Liver (tissue), 8 donors: ENCODE measurements at regions not wholly inside any gene's neighbourhood (a gene's known extent, or its start where the extent isn't known, plus 50 kb on each side); places are given as distances from the start of the nearest gene placed in this dataset.

Experiments used
- DNase-seq: peaks from one replicate; pipeline ENCODE4 v3.0.0-alpha.2; 2017; ENCODE audit warnings: low spot score
- H3K27ac ChIP-seq, 2 donors: one replicate each; pipeline ENCODE4 v1.7.0; 2013; ENCODE audit warnings: inconsistent platforms in 2 of 2, low read length in 2 of 2, control low read depth in 1 of 2, low read depth in 1 of 2, mild to moderate bottlenecking in 1 of 2
- H3K27me3 ChIP-seq, 4 donors: one replicate each; pipeline versions ENCODE4 v1.6.1 to v1.7.0; 2013; ENCODE audit warnings: low read length in 3 of 4, inconsistent platforms in 1 of 4, mild to moderate bottlenecking in 1 of 4, moderate library complexity in 1 of 4; ENCODE audit not compliant: control insufficient read depth in 4 of 4, insufficient read depth in 4 of 4
- H3K36me3 ChIP-seq, 4 donors: one replicate each; pipeline versions ENCODE4 v1.6.1 to v1.7.0; 2013; ENCODE audit warnings: low read length in 3 of 4, mild to moderate bottlenecking in 3 of 4, low read depth in 1 of 4, moderate library complexity in 1 of 4; ENCODE audit not compliant: control insufficient read depth in 4 of 4, insufficient read depth in 3 of 4
- H3K4me1 ChIP-seq, 4 donors: one replicate each; pipeline versions ENCODE4 v1.6.1 to v1.7.0; 2013; ENCODE audit warnings: low read length in 3 of 4, mild to moderate bottlenecking in 3 of 4, moderate library complexity in 1 of 4; ENCODE audit not compliant: control insufficient read depth in 4 of 4, insufficient read depth in 4 of 4
- H3K4me3 ChIP-seq, 3 donors: one replicate each; pipeline versions ENCODE4 v1.6.1 to v1.7.0; 2013; ENCODE audit warnings: low read length in 3 of 3, control low read depth in 1 of 3, low read depth in 1 of 3, mild to moderate bottlenecking in 1 of 3
- H3K9ac ChIP-seq, 2 donors: one replicate each; pipeline ENCODE4 v1.7.0; 2013; ENCODE audit warnings: low read length in 2 of 2, mild to moderate bottlenecking in 2 of 2, moderate library complexity in 2 of 2, control low read depth in 1 of 2, low read depth in 1 of 2
- H3K9me3 ChIP-seq, 4 donors: one replicate each; pipeline versions ENCODE4 v1.6.1 to v1.7.0; 2013; ENCODE audit warnings: low read length in 3 of 4; ENCODE audit not compliant: control insufficient read depth in 4 of 4
- EGR1 ChIP-seq, 2 donors: IDR thresholded peaks; 2 replicates each; pipeline ENCODE4 v1.6.1; 2016 to 2018; ENCODE audit warnings: antibody characterized with exemption in 2 of 2, low read depth in 2 of 2
- FOXA2 ChIP-seq: IDR thresholded peaks from 2 replicates; pipeline ENCODE4 v1.6.1; 2016; ENCODE audit warnings: antibody characterized with exemption
- GABPA ChIP-seq, 2 donors: IDR thresholded peaks in 1 of 2; conservative IDR thresholded peaks in 1 of 2; 2 replicates each; pipeline ENCODE4 v1.6.1; 2016; ENCODE audit warnings: antibody characterized with exemption in 2 of 2, mild to moderate bottlenecking in 1 of 2, moderate library complexity in 1 of 2
- HNF4A ChIP-seq, 2 donors: conservative IDR thresholded peaks; 2 replicates each; pipeline ENCODE4 v1.6.1; 2016; ENCODE audit warnings: antibody characterized with exemption in 2 of 2, mild to moderate bottlenecking in 2 of 2
- HNF4G ChIP-seq: IDR thresholded peaks from 2 replicates; pipeline ENCODE4 v1.6.1; 2016; ENCODE audit warnings: antibody characterized with exemption
- JUND ChIP-seq, 2 donors: IDR thresholded peaks; 2 replicates each; pipeline ENCODE4 v1.6.1; 2016; ENCODE audit warnings: antibody characterized with exemption in 2 of 2
- NR2F2 ChIP-seq: IDR thresholded peaks from 2 replicates; pipeline ENCODE4 v1.6.1; 2016; ENCODE audit warnings: antibody characterized with exemption
- RAD21 ChIP-seq, 2 donors: IDR thresholded peaks; 2 replicates each; pipeline ENCODE4 v1.6.1; 2016; ENCODE audit warnings: antibody characterized with exemption in 2 of 2, mild to moderate bottlenecking in 2 of 2
- RXRA ChIP-seq, 2 donors: IDR thresholded peaks; 2 replicates each; pipeline ENCODE4 v1.6.1; 2017 to 2018; ENCODE audit warnings: antibody characterized with exemption in 2 of 2, mild to moderate bottlenecking in 1 of 2
- SP1 ChIP-seq: IDR thresholded peaks from 2 replicates; pipeline ENCODE4 v1.6.1; 2018; ENCODE audit warnings: antibody characterized with exemption, mild to moderate bottlenecking
- TAF1 ChIP-seq: conservative IDR thresholded peaks from 2 replicates; pipeline ENCODE4 v1.6.1; 2016; ENCODE audit warnings: antibody characterized with exemption, mild to moderate bottlenecking
- YY1 ChIP-seq: IDR thresholded peaks from 2 replicates; pipeline ENCODE4 v1.6.1; 2016; ENCODE audit warnings: antibody characterized with exemption, mild to moderate bottlenecking
- WGBS: extraction: QIAGEN DNeasy Blood & Tissue Kit; methylation state at CpG from one replicate; pipeline ENCODE4 v1.1.7; 2013; 5-methylcytosine and 5-hydroxymethylcytosine counted together
- TF ChIP-seq, protein P1 (sequence below): IDR thresholded peaks from 2 replicates; pipeline ENCODE4 v1.6.1; 2016; ENCODE audit warnings: antibody characterized with exemption
- TF ChIP-seq, protein P2 (sequence below): IDR thresholded peaks from 2 replicates; pipeline ENCODE4 v1.6.1; 2016; ENCODE audit warnings: antibody characterized with exemption
- TF ChIP-seq, protein P3 (sequence below): fragments of 150-350 bp; IDR thresholded peaks from 2 replicates; pipeline ENCODE4 v1.5.1; 2017; ENCODE audit warnings: improper control_type of control experiment, low read depth, low read length; ENCODE audit not compliant: missing input control
- TF ChIP-seq, protein P4 (sequence below): IDR thresholded peaks from 2 replicates; pipeline ENCODE4 v1.6.1; 2016; ENCODE audit warnings: antibody characterized with exemption, mild to moderate bottlenecking
- donor health status: healthy.
- donor health status: healthy.
- donor health status: healthy.
- donor health status: healthy.
- donor health status: healthy.

DNA sequence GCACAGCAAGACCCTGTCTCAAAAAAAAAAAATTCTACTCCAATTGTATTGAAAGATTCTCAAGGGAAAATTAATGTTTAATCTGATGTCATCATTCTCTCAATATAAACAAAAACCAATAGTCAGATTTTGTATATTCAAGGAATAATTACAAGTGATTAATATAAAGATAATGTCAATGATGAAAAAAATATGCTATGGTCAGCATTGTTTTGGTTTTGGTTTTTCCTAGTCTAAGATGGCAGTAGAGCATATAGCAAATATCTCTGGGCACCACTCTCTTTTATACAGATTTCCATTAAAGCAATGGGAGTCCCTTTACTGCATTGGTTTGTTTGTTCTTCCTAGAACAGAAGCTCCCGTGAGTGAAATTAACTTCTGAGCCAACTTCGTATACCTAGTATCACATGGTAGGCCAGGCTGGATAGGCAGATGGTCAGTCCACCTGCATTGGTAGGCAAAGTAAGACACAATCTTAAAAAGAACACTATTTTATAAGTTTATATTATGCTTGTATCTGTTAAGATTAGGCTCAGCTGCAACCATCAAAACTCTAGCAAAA, 523.8 kb upstream of the JARID2 start:
- Histone ChIP-seq H3K4me1 (peaks cover 5 to 12% (median 7%) of the 10 kb centered on the region in 4 donors), H3K27ac (no peak overlapping the region), H3K27me3 (no peaks in the 10 kb centered on the region), H3K36me3 (no peaks in the 10 kb centered on the region), H3K9ac (no peak overlapping the region), H3K9me3 (no peaks in the 10 kb centered on the region), H3K4me3 (no peak overlapping the region)
- 73% methylated on average over 2 of the region's 2 CpGs for WGBS
- DNase-seq, result no peak
- TF ChIP-seq RAD21 (IDR thresholded peaks at IDR 0.05), result no peak
- no peak for TF ChIP-seq JUND (IDR thresholded peaks at IDR 0.05)
- no peak for TF ChIP-seq HNF4G

DNA sequence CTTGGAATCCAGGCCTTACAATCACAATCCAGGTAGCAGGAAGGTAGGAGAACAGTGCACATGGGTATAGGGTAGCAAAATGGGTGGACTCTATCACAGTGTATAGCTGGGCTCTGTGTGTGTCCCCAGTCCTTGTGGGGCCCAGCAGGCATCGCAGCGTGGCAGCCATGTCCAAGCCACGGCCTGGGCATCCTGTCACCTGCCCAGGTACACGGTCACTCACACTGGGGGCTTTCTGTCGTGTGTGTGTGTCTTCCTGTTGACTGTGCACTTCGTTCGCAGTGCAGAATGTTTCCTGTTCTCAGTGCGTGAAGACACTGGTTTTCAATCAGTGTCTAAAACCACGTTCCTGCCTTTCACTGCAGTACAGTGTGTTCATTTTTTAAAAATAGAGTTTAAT, 523.2 kb upstream of the JARID2 start:
- TF ChIP-seq NR2F2 (no peak), RAD21 (IDR thresholded peaks at IDR 0.05) (no peak), HNF4G (no peak), FOXA2 (no peak), HNF4A (conservative IDR thresholded peaks at IDR 0.05) (no peak), YY1 (no peak), SP1 (no peak), GABPA (IDR thresholded peaks at IDR 0.05 in 1 of 2, conservative IDR thresholded peaks at IDR 0.05 in 1 of 2) (no peak), TAF1 (no peak), EGR1 (IDR thresholded peaks at IDR 0.05; ENCODE audit: low read depth in 2 of 2) (no peak), JUND (IDR thresholded peaks at IDR 0.05) (no peak), RXRA (IDR thresholded peaks at IDR 0.05) (no peak)
- TF ChIP-seq, protein P1, sequence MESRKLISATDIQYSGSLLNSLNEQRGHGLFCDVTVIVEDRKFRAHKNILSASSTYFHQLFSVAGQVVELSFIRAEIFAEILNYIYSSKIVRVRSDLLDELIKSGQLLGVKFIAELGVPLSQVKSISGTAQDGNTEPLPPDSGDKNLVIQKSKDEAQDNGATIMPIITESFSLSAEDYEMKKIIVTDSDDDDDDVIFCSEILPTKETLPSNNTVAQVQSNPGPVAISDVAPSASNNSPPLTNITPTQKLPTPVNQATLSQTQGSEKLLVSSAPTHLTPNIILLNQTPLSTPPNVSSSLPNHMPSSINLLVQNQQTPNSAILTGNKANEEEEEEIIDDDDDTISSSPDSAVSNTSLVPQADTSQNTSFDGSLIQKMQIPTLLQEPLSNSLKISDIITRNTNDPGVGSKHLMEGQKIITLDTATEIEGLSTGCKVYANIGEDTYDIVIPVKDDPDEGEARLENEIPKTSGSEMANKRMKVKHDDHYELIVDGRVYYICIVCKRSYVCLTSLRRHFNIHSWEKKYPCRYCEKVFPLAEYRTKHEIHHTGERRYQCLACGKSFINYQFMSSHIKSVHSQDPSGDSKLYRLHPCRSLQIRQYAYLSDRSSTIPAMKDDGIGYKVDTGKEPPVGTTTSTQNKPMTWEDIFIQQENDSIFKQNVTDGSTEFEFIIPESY, result no peak
- TF ChIP-seq, protein P2, sequence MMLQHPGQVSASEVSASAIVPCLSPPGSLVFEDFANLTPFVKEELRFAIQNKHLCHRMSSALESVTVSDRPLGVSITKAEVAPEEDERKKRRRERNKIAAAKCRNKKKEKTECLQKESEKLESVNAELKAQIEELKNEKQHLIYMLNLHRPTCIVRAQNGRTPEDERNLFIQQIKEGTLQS, result no peak
- TF ChIP-seq, protein P3, sequence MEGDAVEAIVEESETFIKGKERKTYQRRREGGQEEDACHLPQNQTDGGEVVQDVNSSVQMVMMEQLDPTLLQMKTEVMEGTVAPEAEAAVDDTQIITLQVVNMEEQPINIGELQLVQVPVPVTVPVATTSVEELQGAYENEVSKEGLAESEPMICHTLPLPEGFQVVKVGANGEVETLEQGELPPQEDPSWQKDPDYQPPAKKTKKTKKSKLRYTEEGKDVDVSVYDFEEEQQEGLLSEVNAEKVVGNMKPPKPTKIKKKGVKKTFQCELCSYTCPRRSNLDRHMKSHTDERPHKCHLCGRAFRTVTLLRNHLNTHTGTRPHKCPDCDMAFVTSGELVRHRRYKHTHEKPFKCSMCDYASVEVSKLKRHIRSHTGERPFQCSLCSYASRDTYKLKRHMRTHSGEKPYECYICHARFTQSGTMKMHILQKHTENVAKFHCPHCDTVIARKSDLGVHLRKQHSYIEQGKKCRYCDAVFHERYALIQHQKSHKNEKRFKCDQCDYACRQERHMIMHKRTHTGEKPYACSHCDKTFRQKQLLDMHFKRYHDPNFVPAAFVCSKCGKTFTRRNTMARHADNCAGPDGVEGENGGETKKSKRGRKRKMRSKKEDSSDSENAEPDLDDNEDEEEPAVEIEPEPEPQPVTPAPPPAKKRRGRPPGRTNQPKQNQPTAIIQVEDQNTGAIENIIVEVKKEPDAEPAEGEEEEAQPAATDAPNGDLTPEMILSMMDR, result no peak
- TF ChIP-seq, protein P4, sequence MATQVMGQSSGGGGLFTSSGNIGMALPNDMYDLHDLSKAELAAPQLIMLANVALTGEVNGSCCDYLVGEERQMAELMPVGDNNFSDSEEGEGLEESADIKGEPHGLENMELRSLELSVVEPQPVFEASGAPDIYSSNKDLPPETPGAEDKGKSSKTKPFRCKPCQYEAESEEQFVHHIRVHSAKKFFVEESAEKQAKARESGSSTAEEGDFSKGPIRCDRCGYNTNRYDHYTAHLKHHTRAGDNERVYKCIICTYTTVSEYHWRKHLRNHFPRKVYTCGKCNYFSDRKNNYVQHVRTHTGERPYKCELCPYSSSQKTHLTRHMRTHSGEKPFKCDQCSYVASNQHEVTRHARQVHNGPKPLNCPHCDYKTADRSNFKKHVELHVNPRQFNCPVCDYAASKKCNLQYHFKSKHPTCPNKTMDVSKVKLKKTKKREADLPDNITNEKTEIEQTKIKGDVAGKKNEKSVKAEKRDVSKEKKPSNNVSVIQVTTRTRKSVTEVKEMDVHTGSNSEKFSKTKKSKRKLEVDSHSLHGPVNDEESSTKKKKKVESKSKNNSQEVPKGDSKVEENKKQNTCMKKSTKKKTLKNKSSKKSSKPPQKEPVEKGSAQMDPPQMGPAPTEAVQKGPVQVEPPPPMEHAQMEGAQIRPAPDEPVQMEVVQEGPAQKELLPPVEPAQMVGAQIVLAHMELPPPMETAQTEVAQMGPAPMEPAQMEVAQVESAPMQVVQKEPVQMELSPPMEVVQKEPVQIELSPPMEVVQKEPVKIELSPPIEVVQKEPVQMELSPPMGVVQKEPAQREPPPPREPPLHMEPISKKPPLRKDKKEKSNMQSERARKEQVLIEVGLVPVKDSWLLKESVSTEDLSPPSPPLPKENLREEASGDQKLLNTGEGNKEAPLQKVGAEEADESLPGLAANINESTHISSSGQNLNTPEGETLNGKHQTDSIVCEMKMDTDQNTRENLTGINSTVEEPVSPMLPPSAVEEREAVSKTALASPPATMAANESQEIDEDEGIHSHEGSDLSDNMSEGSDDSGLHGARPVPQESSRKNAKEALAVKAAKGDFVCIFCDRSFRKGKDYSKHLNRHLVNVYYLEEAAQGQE, result no peak
- Histone ChIP-seq H3K27me3 (no peaks in the 10 kb centered on the region), H3K4me3 (no peak overlapping the region), H3K36me3 (no peaks in the 10 kb centered on the region), H3K4me1 (peaks cover 5 to 12% (median 7%) of the 10 kb centered on the region in 4 donors), H3K27ac (no peak overlapping the region), H3K9me3 (no peaks in the 10 kb centered on the region), H3K9ac (no peak overlapping the region)
- 80% methylated on average over 9 of the region's 9 CpGs for WGBS
- DNase-seq, result no peak
